GM19324 (cell line): ENCODE measurements at regions not wholly inside any gene's neighbourhood (a gene's known extent, or its start where the extent isn't known, plus 50 kb on each side); places are given as distances from the start of the nearest gene placed in this dataset.

Source experiments
- ATAC-seq: cut with Tn5 transposase; IDR thresholded peaks from one replicate; pipeline ENCODE4 v1.9.1; 2021; ENCODE audit warnings: mild to moderate bottlenecking, moderate library complexity; ENCODE audit not compliant: unreplicated experiment, low FRiP score

GRCh38 chr10:4647109-4647785 is 178.8 kb upstream of the AKR1E2 start:
- no peak for ATAC-seq

- ATAC-seq, result no peak
These were observed 179.5 kb upstream of the AKR1E2 start for GRCh38 chr10:4646547-4646946.

GRCh38 chr10:4645836-4646235 is 180.2 kb upstream of the AKR1E2 start:
- ATAC-seq, result no peak

- no peak for ATAC-seq
These were observed 182.5 kb upstream of the AKR1E2 start for GRCh38 chr10:4643471-4643870.

GRCh38 chr10:4639960-4640359 is 186.0 kb upstream of the AKR1E2 start:
- ATAC-seq, result no peak

GRCh38 chr10:4638099-4638498 is 187.9 kb upstream of the AKR1E2 start:
- no peak for ATAC-seq

GRCh38 chr10:4637657-4638056 is 188.3 kb upstream of the AKR1E2 start:
- no peak for ATAC-seq

GRCh38 chr10:4635883-4636282 is 190.1 kb upstream of the AKR1E2 start:
- ATAC-seq, result no peak

- no peak for ATAC-seq
These were observed 190.6 kb upstream of the AKR1E2 start for GRCh38 chr10:4635388-4635787.

GRCh38 chr10:4633776-4634175 is 192.2 kb upstream of the AKR1E2 start:
- no peak for ATAC-seq

GRCh38 chr10:4633186-4633585 is 192.8 kb upstream of the AKR1E2 start:
- ATAC-seq, result no peak

GRCh38 chr10:4632757-4633156 is 193.2 kb upstream of the AKR1E2 start:
- no peak for ATAC-seq

- no peak for ATAC-seq
These were observed 199.1 kb upstream of the AKR1E2 start for GRCh38 chr10:4626919-4627318.

- ATAC-seq, result no peak
These were observed 202.1 kb upstream of the AKR1E2 start for GRCh38 chr10:4623757-4624420.

GRCh38 chr10:4623200-4623599 is 202.8 kb upstream of the AKR1E2 start:
- ATAC-seq, result no peak

GRCh38 chr10:4622384-4622783 is 203.6 kb upstream of the AKR1E2 start:
- no peak for ATAC-seq

- ATAC-seq, result no peak
These were observed 208.4 kb upstream of the AKR1E2 start for GRCh38 chr10:4617589-4617988.

GRCh38 chr10:4615042-4615441 is 211.0 kb upstream of the AKR1E2 start:
- no peak for ATAC-seq

GRCh38 chr10:4609251-4609650 is 216.8 kb upstream of the AKR1E2 start:
- ATAC-seq, result no peak

GRCh38 chr10:4607681-4608080 is 218.3 kb upstream of the AKR1E2 start:
- no peak for ATAC-seq

- ATAC-seq, result no peak
These were observed 219.0 kb upstream of the AKR1E2 start for GRCh38 chr10:4606856-4607636.
